Middle frontal gyrus (tissue), 1 donor: ENCODE measurements at regions not wholly inside any gene's neighbourhood (a gene's known extent, or its start where the extent isn't known, plus 50 kb on each side); places are given as distances from the start of the nearest gene placed in this dataset.
"Not testable (repeated sequence)": the region's sequence is repeated elsewhere in the genome, so short reads cannot be mapped to it uniquely, and the experiment has no call there.

ENCODE experiments used
- DNase-seq: peaks from one replicate; pipeline ENCODE4 v3.0.0-alpha.2; 2015; ENCODE audit warnings: low spot score; ENCODE audit errors: extremely low spot score

DNA sequence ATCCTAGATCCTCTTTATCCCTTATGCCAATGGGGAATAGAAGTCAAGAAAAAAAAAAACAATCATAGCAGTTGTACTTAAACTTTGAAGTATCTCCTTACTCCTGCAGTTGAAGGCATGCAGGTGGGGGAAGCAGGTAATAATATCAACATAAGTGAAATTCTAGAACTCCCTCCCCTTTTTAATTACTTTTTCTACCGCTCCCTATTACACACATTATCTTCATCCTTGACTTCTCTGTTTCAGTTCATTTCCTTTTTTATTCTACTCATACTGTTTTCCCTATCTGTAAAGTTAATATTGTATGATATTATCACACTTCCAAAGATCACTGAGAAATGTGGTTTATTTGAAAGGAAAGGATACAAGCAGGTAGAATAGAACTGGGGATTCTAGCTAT, 962.0 kb downstream of the PLA2G4A start:
- DNase-seq, result no peak

DNA sequence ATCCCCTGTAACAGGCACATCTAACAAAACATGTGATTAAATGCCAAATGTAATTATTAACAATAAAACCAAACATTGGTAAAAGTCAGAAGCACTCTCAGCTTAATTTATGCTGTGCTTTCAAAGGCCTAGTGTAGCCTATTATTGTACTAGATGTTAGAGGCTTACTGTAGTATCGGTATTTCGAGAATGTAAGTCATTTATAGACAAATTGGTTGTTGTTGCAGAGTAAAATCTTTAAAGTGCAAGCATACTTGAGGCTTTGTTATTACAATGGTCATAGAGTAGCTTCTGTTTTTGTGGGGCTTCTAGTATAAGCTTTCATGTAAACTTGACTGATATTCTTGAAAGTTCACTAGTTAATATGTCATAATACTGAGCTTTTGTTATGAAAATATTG, 965.8 kb downstream of the PLA2G4A start:
- no peak for DNase-seq

DNA sequence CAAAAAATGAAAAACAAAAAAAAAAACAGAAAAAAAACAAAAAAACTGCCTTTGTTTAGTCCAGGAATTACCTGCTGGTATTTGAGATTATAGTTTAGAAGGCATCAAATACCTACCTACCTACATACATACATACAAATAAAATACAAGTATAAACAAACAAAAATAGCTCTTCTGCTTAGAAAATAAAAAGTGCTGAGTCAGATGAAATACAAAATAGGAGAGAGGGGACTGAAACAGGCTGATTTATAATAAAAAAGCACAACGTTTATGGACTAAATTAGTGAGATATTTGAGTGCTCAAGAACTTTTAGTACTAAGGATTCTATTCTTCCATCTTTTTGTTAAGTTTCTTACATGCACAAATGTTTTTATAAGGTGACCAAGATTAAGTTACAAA, 980.8 kb downstream of the PLA2G4A start:
- DNase-seq, result no peak

DNA sequence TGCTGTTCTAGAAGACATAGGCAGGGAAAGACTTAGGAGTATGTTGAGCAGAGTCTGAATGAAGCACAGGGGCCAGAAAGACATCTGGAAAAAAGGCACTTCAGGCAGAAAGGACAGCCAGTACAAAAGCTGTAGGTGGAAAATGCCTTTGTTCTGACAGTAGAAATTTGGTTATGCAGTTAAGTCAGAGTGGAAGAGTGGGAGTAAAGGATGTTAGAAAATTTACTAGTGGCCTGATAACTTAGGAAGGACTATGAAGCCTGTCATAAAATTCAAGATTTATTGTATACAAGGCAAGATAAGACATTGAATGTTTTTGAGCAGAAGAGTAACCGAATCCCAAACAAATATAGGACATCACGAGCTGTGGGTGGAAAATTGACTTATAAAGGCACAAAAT, 987.9 kb downstream of the PLA2G4A start:
- no peak for DNase-seq

DNA sequence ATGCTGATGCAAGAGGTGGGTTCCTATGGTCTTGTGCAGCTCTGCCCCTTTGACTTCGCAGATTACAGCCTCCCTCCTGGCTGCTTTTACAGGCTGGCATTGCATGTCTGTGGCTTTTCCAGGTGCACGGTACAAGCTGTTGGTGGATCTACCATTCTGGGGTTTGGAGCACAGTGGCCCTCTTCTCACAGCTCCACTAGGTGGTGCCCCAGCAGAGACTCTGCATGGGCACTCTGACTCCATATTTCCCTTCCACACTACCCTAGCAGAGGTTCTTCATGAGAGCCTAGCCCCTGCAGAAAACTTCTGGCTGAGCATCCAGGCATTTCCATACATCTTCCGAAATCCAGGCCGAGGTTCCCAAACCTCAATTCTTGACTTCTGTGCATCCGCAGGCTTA, 989.0 kb downstream of the PLA2G4A start:
- no peak for DNase-seq

DNA sequence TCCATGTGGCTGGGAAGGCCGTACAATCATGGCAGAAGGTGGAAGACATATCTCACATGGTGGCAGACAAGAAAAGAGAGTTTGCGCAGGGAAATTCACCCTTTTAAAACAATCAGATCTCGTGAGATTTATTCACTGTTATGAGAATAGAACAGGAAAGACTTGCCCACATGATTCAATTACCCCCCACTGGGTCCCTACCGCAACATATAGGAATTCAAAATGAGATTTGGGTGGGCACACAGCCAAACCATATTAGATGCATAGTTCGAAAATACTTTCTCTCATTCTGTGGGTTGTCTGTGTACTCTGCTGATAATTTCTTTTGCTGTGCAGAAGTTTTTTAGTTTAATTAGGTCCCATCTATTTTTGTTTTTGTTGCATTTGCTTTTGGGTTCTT, 990.3 kb downstream of the PLA2G4A start:
- DNase-seq, result no peak

DNA sequence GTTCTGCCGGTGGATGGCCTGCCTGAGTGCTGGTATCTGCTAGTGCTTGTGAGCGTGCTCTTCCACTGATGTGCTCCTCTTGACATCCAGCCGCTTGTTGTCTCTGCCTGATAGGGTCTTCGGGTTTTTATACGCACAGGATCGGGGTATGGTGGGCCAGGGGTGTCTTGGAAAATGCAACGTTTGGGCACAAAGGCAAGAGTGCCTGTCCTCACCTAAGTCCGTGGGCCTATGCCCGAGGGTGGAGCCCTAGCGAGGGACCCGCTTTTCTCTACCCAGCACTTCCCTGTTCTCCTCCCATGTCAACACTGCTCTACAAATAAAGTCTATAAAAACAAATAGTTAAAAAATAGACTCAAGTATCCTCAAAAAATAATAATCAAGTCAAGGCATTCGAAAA, 1007.8 kb downstream of the PLA2G4A start:
- no peak for DNase-seq

DNA sequence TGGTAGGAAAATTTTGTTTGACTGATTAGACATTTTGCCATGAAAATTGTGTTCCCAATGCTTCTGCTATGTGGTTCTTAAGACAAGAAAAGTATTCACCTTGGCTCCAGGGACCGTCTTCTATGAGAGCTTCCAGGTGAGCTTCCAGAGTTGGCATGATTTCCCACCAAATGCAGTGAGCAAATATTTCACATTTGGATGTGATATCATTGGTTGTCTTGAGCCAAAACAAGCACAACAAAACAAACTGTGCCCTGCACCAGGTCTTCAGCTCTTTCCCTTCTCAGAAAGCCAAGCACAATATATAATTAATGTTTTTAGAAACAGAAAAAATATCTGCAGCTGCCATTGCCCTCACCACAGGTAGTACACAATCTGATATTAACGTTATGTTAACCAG, 1009.0 kb downstream of the PLA2G4A start:
- DNase-seq, result no peak

DNA sequence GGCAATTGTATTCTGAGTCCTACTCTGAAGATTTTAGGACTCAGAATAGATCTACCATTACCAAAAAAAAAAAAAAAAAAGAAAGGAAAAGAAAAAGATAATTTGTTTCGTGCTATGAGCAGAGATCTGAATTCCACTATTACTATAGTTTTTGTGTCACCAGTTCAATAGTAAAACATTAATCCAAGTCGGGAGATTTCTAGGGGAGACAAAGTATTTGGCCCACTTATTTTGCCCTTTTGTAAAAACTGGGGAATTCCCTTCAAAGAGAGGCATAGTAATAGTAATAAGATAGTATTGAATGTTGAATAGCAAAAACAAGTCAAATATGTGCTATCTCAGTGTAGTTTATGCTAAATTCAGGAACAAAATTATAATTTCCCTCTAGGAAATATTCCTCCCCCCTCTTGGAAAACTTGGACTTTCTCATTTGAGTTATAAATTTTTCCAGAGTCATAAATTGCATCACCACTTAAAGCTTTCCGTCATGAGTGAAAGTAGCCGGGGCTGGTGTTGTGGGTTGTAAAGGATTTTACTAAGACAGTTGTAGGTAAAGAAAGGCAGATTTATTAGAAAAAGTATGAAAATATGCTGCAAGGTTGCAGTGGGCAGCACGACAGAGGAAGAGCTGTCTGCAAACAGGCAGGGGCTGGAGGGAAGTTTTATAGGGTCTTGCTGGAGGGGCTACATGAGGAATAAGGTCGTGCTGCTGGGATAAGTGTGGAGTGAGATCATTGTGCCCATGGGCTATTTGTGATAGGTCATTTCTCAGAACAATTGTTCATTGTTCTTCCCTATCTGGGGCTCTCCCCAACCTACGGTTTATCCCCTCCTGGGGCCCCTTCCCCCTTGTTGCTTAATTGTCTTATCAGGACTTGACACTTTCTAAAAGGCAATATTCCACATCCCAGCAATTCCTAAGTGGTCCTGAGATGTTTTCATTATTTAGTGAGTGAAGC, 1009.9 kb downstream of the PLA2G4A start:
- no peak for DNase-seq

DNA sequence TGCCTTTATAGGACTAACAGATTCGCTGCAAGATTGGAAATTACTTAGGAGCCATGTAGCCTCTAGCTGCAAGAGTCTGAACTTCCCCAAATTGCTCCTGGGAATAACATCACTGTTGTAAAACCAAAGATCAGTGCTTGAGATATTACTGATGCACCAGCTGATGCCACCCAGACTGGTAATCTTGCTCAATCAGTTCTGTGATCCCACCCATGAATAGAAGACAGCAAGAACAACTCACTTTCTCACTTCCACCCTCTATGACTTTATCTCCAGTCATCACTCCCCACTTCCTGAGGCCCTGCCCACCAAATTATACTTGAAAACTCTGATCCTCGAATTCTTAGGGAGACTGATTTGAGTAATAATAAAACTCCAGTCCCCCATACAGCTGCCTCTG, 1011.1 kb downstream of the PLA2G4A start:
- no peak for DNase-seq

DNA sequence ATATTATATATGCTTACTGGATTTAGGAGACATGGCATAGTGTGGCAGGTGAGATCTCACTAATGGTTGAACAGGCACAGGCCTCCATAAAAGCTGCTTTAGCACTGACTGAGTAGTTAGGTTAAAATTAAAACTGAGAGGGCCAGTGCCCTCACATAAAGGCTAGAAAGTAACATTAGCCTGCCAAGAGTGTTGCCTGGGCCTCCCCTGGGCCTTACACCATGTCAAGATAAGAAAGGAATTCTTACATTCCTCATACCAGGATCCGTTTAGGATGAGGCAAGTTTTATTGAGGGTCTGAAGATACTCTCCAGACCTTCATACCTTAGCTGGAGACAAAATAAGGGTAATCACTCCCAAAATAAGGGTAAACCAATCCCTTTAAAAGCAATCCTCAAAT, 1011.8 kb downstream of the PLA2G4A start:
- DNase-seq, result no peak

DNA sequence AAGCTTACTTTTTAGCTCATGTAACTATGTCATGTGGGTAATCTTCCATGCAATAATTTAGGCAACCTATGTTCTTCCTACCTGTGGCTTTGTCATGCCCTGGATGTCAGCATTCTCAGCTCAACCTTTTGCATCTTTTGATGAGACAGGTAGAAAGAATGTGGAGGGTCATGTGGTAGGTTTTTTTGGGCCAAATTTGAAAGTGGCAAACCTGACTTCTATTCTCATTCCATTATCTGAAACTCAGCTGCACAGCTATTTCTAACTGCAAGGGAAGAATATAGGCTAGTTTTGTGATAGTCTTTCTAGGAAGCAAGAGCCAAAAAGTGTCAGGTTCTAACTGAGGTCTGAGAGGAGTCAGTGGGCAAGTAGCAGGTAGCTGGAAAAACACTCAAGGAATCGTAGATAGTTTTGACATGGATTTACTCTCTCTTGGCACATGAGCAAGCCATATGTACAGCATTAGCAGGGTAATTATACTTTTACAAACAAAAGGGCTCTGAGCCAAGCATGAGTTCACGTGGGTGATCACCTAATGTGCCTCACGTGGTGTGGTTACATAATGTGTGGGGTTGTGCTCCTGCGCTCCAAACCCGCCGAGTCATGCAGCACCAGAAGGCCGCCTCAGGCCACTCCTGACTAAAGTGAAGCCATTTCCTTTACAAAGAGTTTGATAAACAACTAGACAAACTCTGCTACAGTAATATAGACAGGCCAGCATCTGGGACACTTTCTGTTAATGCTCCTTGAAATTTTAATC, 1013.8 kb downstream of the PLA2G4A start:
- DNase-seq, result no peak

DNA sequence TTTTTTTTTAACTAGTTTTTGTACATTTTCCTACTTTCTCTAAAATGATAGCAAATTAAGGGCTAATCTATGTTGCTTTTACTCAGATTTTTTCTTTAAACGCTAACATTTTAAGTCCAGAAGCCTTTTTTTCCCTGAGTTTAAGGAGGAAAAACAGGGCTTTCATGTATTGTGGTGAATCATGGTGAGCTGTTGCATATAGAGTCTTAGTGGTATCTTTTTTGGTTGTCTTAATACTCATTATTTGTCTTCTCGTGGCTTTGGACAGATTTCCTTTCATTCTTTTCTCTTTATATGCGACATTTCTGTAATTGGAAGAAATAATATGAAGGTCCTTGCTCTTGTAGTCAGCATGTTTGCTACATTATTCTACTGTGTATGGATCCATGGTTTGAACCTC, 1015.6 kb downstream of the PLA2G4A start:
- no peak for DNase-seq

DNA sequence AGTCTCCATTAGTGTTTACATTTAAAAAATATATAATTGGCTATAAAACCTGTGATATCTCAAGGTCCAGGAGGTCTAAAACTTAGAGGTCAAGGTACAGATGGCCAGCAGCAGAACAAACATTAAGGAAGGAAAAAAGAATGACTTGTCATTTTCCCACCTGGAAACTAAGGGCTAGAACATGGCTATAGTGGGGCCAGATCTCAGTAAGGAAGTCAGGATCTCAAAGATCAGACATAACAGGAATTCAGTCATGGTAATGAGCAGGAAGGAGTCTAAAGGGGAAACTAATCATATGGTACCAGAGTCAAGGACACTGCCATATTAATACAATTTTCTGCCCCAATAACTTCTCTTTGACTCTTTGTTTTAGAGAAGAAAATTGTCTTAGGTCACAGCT, 1018.8 kb downstream of the PLA2G4A start:
- no peak for DNase-seq

DNA sequence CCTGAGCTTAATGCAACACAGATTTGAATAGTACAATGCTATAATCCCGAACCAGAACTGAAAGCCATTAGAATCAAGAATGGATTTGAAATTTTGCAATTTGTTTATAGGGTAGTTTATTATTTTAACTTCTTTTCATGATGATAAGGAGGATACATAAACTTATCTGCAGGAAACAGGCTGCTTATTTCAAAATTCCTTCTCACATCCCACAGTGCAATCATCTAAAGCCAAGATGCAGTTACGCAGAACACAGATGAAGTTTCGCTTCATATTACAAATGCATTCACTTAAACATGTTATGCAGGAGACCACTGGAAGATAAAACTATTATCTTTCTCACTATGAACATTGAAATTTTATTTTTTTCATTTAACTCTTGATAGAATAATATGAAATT, 1019.6 kb downstream of the PLA2G4A start:
- no peak for DNase-seq

DNA sequence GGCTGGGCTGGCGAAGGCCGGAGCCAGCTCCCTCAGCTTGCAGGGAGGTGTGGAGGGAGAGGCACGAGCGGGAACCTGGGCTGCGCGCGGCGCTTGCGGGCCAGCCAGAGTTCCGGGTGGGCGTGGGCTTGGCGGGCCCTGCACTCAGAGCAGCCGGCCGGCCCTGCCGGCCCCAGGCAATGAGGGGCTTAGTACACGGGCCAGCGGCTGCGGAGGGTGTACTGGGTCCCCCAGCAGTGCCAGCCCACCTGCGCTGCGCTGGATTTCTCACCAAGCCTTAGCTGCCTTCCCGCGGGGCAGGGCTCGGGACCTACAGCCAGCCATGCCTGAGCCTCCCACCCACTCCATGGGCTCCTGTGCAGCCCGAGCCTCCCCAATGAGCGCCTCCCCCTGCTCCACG, 1021.4 kb downstream of the PLA2G4A start:
- DNase-seq, result not testable (repeated sequence)

DNA sequence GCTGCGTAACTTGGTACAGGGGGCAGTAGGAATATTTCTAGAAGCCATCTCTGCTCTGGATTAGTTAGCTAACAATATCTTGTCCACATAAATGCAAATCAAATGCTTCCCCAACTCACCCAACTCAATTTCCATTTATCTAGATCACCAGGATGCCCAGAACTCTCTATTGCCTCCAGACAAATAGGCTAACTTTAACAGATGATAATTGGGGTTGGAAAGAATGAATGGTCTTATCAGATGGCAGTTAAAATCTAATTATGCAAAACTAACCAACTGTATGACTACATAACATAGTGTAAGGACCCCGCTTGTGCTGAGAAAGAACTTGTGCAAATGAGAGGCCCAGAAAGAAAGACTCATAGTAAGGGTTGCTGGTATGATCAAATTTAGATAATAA, 1024.8 kb downstream of the PLA2G4A start:
- DNase-seq, result no peak

DNA sequence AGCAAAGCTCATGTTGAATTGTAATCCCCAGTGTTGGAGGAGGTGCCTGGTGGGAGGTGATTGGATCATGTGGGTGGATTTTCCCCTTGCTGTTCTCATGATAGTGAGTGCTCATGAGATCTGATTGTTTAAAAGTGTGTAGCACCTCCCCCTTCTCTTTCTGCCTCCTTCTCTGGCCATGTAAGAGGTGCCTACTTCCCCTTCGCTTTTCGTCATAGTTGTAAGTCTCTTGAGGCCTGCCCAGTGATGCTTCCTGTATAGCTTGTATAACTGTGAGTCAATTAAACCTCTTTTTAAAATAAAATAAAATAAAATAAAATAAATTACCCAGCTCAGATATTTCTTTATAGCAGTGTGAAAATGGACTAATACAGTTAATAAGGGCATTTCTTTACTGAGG, 1025.7 kb downstream of the PLA2G4A start:
- no peak for DNase-seq

DNA sequence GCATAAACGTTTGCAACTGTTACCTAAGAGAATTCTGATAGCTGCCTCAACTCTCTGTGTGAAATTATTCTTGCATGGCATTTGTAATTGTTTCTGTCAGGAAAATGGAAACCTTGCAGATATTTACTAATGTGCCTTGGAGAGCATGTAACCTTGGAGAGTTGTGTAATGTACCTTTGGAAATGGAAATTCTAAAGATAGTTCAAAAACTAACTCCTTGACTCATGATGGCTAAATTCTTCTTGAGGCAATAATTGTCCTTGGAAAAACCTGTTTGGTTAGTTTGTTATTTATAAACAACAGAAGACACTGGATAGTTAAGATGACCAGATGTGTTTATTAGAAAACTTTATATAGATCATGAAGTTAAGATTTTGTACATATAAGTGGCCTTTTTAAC, 1033.8 kb downstream of the PLA2G4A start:
- DNase-seq, result no peak

DNA sequence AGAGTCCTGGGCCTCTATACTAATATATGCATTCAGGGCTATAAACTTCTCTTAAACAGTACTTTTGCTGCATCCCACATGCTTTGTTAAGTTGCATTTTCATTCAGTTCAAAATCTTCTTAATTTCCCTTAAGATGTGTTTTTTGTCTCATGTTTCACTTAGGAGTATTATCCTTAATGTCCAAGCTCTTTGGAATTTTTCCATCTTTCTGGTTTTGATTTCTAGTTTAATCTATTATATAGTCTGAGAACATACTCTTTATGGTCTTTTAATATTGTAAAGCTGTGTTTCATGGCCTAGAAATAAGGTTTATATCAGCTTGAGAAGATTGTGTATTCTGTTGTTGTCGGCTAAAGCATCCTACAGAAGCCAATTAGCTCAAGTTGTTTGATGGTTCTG, 1041.8 kb downstream of the PLA2G4A start:
- DNase-seq, result no peak

DNA sequence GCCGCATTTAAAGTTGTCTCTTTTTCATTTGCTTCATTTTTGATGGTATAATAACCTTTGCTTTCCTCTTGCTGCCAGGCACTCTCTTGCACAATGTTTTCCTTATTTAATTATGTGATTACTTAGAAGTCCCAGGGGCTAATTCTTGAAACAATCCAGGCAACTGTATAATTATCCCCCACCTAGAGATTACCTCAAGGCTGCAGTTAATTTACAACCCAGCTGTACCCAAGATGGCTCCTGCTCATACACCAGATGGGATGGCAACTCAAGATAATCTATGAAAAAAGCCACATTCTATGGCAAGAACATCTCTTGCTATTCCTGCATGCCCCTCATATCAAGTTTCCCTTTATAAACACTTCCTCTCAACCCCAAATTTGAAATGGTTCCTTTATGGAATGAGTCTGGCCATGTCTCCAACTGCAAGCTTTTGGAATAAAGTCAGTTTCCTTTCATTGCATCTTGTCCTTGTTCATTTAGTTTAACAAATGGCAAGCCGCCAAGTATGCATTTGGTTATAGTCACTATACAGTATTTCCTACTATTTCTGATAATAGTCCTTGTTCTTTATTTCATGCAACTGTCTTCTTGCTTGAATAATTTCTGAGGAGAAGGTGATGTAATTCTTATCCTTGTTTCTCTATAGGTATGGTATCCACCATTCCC, 1042.6 kb downstream of the PLA2G4A start:
- no peak for DNase-seq

DNA sequence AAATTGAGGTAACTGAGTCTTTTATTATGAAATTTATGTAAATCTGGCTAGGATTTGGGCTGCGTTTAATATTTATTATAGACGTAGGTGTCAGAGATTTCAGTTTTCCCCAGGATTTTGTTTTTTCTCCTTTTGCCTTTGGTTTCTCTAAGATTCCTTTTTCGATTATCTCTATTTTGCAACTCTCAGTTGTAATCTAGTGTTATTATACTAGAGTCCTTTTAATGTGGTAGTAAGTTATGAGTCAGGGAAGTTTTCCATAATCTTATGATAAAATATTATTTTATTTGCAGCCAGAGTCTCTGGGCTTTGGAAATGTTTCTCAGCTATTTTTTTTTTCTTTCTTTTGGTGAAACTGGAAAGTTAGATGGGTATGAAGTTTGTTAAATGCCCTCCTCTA, 1043.8 kb downstream of the PLA2G4A start:
- DNase-seq, result no peak
